ENCODE measurements at regions not wholly inside any gene's neighbourhood (a gene's known extent, or its start where the extent isn't known, plus 50 kb on each side); places are given as distances from the start of the nearest gene placed in this dataset.

DNA sequence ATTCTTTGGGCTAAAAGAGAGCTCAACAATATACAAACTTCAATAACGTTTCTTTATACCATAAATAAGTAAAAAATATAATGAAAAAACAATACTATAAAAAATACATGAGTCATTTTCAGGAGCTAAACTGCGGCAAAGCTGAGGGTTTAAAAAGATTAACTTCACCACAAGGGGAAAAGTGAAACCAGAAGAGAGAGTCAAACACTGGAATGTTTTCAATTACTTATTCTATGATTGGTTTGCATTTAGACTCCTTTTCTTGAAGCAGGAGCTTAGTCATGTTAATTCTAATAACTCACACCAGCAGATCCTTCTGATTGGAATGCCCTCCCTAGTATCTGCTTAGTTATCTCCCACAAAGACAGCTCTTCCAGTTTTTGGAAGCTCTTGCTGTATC is 627.3 kb downstream of the UTRN start:
- no peak for TF ChIP-seq POLR2A (IDR thresholded peaks at IDR 0.05)
- TF ChIP-seq, protein P1, sequence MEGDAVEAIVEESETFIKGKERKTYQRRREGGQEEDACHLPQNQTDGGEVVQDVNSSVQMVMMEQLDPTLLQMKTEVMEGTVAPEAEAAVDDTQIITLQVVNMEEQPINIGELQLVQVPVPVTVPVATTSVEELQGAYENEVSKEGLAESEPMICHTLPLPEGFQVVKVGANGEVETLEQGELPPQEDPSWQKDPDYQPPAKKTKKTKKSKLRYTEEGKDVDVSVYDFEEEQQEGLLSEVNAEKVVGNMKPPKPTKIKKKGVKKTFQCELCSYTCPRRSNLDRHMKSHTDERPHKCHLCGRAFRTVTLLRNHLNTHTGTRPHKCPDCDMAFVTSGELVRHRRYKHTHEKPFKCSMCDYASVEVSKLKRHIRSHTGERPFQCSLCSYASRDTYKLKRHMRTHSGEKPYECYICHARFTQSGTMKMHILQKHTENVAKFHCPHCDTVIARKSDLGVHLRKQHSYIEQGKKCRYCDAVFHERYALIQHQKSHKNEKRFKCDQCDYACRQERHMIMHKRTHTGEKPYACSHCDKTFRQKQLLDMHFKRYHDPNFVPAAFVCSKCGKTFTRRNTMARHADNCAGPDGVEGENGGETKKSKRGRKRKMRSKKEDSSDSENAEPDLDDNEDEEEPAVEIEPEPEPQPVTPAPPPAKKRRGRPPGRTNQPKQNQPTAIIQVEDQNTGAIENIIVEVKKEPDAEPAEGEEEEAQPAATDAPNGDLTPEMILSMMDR (IDR thresholded peaks at IDR 0.05): no peak
